H1 (cell line): ENCODE measurements at regions not wholly inside any gene's neighbourhood (a gene's known extent, or its start where the extent isn't known, plus 50 kb on each side); places are given as distances from the start of the nearest gene placed in this dataset.

ENCODE experiments used
- CTCF ChIA-PET: fragments of 300-600 bp; sonication (Branson Sonifier 250); formaldehyde crosslinking; loops from one replicate; lab custom pipeline; 2021; ENCODE audit not compliant: partially characterized antibody; lab: Charles Lee
- POLR2A ChIA-PET: fragments of 300-600 bp; sonication (Branson Sonifier 250); formaldehyde crosslinking; loops from one replicate; lab custom pipeline; 2021; ENCODE audit warnings: inconsistent platforms; ENCODE audit not compliant: partially characterized antibody; lab: Charles Lee
- DNase-seq, 2 experiments: peaks; one replicate each; pipeline versions ENCODE4 v3.0.0 to v3.0.0-alpha.2; 2010 to 2022; ENCODE audit warnings: low spot score in 2 of 2, low read depth in 1 of 2, mixed read lengths in 1 of 2
- FAIRE-seq: peaks from 2 replicates; lab custom pipeline; 2011; peaks lifted over from hg19 to GRCh38; lab: Jason Lieb, UNC
- H2AFZ ChIP-seq: 2 replicates; pipeline ENCODE4 v1.8.1; 2012; ENCODE audit warnings: low read length, inconsistent platforms
- H2AK5ac ChIP-seq: 2 replicates; pipeline ENCODE4 v1.6.1; 2013; ENCODE audit warnings: low read depth, low read length
- H2BK120ac ChIP-seq: replicated peaks from 2 replicates; pipeline ENCODE3; 2013; ENCODE audit warnings: low read depth, low read length, inconsistent platforms
- H2BK12ac ChIP-seq: 2 replicates; pipeline ENCODE4 v1.6.1; 2013; ENCODE audit warnings: low read depth, low read length
- H2BK15ac ChIP-seq: 2 replicates; pipeline ENCODE4 v1.6.1; 2013; ENCODE audit warnings: low read length
- H2BK20ac ChIP-seq: 2 replicates; pipeline ENCODE4 v1.6.1; 2013; ENCODE audit warnings: low read length
- H2BK5ac ChIP-seq: 2 replicates; pipeline ENCODE4 v1.6.1; 2013; ENCODE audit warnings: low read depth, low read length
- H3K14ac ChIP-seq: 2 replicates; pipeline ENCODE4 v1.6.1; 2013; ENCODE audit warnings: inconsistent platforms; ENCODE audit not compliant: insufficient read length
- H3K18ac ChIP-seq: 2 replicates; pipeline ENCODE4 v1.6.1; 2013; ENCODE audit warnings: low read length; ENCODE audit errors: extremely low read depth
- H3K23ac ChIP-seq: 2 replicates; pipeline ENCODE4 v1.6.1; 2013; ENCODE audit warnings: inconsistent platforms; ENCODE audit not compliant: insufficient read length
- H3K23me2 ChIP-seq: 2 replicates; pipeline ENCODE4 v1.6.1; 2013; ENCODE audit warnings: low read depth, low read length
- H3K27ac ChIP-seq: 2 replicates; pipeline ENCODE4 v1.6.1; 2011; ENCODE audit warnings: low read depth, low read length, inconsistent platforms
- H3K27me3 ChIP-seq, 4 experiments: replicated peaks in 1 of 4; 1 replicate in 1 of 4; 2 replicates in 3 of 4; pipeline versions ENCODE4 v1.6.1 to v1.8.1; 2011 to 2013; ENCODE audit warnings: low read length in 3 of 4, mild to moderate bottlenecking in 3 of 4, inconsistent platforms in 2 of 4, mixed read lengths in 2 of 4, moderate library complexity in 1 of 4; ENCODE audit not compliant: control insufficient read depth in 3 of 4, insufficient read depth in 3 of 4; ENCODE audit errors: extremely low read depth in 1 of 4
- H3K36me3 ChIP-seq, 4 experiments: 2 replicates each; pipeline versions ENCODE4 v1.6.1 to v1.8.1; 2011 to 2013; ENCODE audit warnings: mild to moderate bottlenecking in 4 of 4, low read length in 3 of 4, moderate library complexity in 2 of 4, control low read depth in 1 of 4, inconsistent platforms in 1 of 4; ENCODE audit not compliant: insufficient read depth in 4 of 4, control insufficient read depth in 2 of 4
- H3K4ac ChIP-seq: replicated peaks from 2 replicates; pipeline ENCODE3; 2013; ENCODE audit warnings: low read length, low read depth, mixed read lengths, inconsistent platforms; ENCODE audit not compliant: insufficient read length
- H3K4me1 ChIP-seq, 4 experiments: replicated peaks in 1 of 4; 1 replicate in 1 of 4; 2 replicates in 3 of 4; pipeline versions ENCODE4 v1.6.1 to v1.8.1; 2011 to 2013; ENCODE audit warnings: low read length in 3 of 4, inconsistent platforms in 2 of 4, mixed read lengths in 1 of 4; ENCODE audit not compliant: insufficient read depth in 4 of 4, control insufficient read depth in 3 of 4
- H3K4me2 ChIP-seq, 2 experiments: 2 replicates each; pipeline versions ENCODE4 v1.6.1 to v1.8.1; 2011 to 2013; ENCODE audit warnings: low read depth in 2 of 2, low read length in 2 of 2, control low read depth in 1 of 2, inconsistent platforms in 1 of 2, mild to moderate bottlenecking in 1 of 2; ENCODE audit not compliant: insufficient read depth in 1 of 2
- H3K4me3 ChIP-seq, 4 experiments: fragments of 200-600, 300-600 bp in 1 of 4; sonication (generic), shearing (Covaris generic), sonication (Bioruptor Twin) in 1 of 4; 2 replicates each; pipeline versions ENCODE4 v1.5.1 to v1.8.1; 2011 to 2016; ENCODE audit warnings: low read length in 4 of 4, low read depth in 3 of 4, control low read depth in 2 of 4, inconsistent platforms in 2 of 4, mild to moderate bottlenecking in 2 of 4, mixed read lengths in 1 of 4, moderate library complexity in 1 of 4; ENCODE audit not compliant: insufficient read depth in 2 of 4; ENCODE audit errors: extremely low read depth in 1 of 4
- H3K56ac ChIP-seq: replicated peaks from 2 replicates; pipeline ENCODE3; 2013; ENCODE audit warnings: low read depth, mild to moderate bottlenecking, mixed read lengths, low read length, inconsistent platforms; ENCODE audit not compliant: insufficient read length
- H3K79me1 ChIP-seq: 2 replicates; pipeline ENCODE4 v1.6.1; 2013; ENCODE audit warnings: low read depth, low read length, control low read depth
- H3K79me2 ChIP-seq, 2 experiments: 2 replicates each; pipeline versions ENCODE4 v1.6.1 to v1.8.1; 2012 to 2013; ENCODE audit warnings: low read length in 2 of 2, mild to moderate bottlenecking in 2 of 2, inconsistent platforms in 1 of 2; ENCODE audit not compliant: insufficient read depth in 2 of 2, control insufficient read depth in 1 of 2
- H3K9ac ChIP-seq, 4 experiments: replicated peaks in 1 of 4; 1 replicate in 1 of 4; 2 replicates in 3 of 4; pipeline versions ENCODE4 v1.6.1 to v1.8.1; 2011 to 2013; ENCODE audit warnings: low read depth in 3 of 4, low read length in 3 of 4, control low read depth in 2 of 4, mild to moderate bottlenecking in 2 of 4, moderate library complexity in 2 of 4, inconsistent platforms in 1 of 4; ENCODE audit errors: extremely low read depth in 1 of 4
- H3K9me3 ChIP-seq, 2 experiments: 2 replicates each; pipeline versions ENCODE4 v1.6.1 to v1.8.1; 2012 to 2013; ENCODE audit warnings: mild to moderate bottlenecking in 2 of 2, moderate library complexity in 2 of 2, control low read depth in 1 of 2, inconsistent platforms in 1 of 2, low read depth in 1 of 2, low read length in 1 of 2, mixed read lengths in 1 of 2; ENCODE audit not compliant: insufficient read depth in 2 of 2
- H4K20me1 ChIP-seq, 2 experiments: replicated peaks in 1 of 2; 2 replicates each; pipeline versions ENCODE3 to v1.8.1; 2011 to 2013; ENCODE audit warnings: inconsistent platforms in 2 of 2, low read length in 2 of 2, mild to moderate bottlenecking in 1 of 2; ENCODE audit not compliant: insufficient read depth in 2 of 2, control insufficient read depth in 1 of 2
- H4K5ac ChIP-seq: 2 replicates; pipeline ENCODE4 v1.6.1; 2013; ENCODE audit warnings: low read length, low read depth, mixed read lengths, inconsistent platforms; ENCODE audit not compliant: insufficient read length
- H4K8ac ChIP-seq: 2 replicates; pipeline ENCODE4 v1.8.0; 2013; ENCODE audit warnings: mild to moderate bottlenecking, moderate library complexity, low read length, inconsistent platforms; ENCODE audit not compliant: insufficient read depth; ENCODE audit errors: extremely low read depth
- H4K91ac ChIP-seq: replicated peaks from 2 replicates; pipeline ENCODE3; 2013; ENCODE audit warnings: low read length, mixed read lengths, inconsistent platforms; ENCODE audit not compliant: insufficient read length
- CBX8 ChIP-seq: fragments of 300-800, 300-1000 bp; sonication (generic); IDR thresholded peaks from 2 replicates; pipeline ENCODE4 v1.7.1; 2016; ENCODE audit warnings: low read depth, low read length, borderline replicate concordance
- CREB1 ChIP-seq: IDR thresholded peaks from 2 replicates; pipeline ENCODE4 v1.6.1; 2012; ENCODE audit warnings: inconsistent platforms
- EGR1 ChIP-seq: IDR thresholded peaks from 2 replicates; pipeline ENCODE4 v1.6.1; 2011; ENCODE audit warnings: low read depth, low read length, borderline replicate concordance
- FOSL1 ChIP-seq: IDR thresholded peaks from 2 replicates; pipeline ENCODE4 v1.6.1; 2011; ENCODE audit warnings: mild to moderate bottlenecking, low read depth, low read length, moderate library complexity; ENCODE audit not compliant: insufficient read depth
- GABPA ChIP-seq: IDR thresholded peaks from 2 replicates; pipeline ENCODE4 v1.6.1; 2011; ENCODE audit warnings: mild to moderate bottlenecking, low read length, moderate library complexity, borderline replicate concordance; ENCODE audit not compliant: insufficient read depth
- GTF2F1 ChIP-seq: IDR thresholded peaks from 2 replicates; pipeline ENCODE4 v1.6.1; 2012; ENCODE audit warnings: low read depth, low read length, improper control_type of control experiment, borderline replicate concordance
- PHF8 ChIP-seq: fragments of 200-600 bp; sonication (generic); conservative IDR thresholded peaks from 2 replicates; pipeline ENCODE4 v1.7.1; 2012; ENCODE audit warnings: low read depth, mild to moderate bottlenecking, inconsistent platforms, low read length, moderate library complexity
- RAD21 ChIP-seq, 2 experiments: IDR thresholded peaks in 1 of 2; conservative IDR thresholded peaks in 1 of 2; 2 replicates each; pipeline ENCODE4 v1.6.1; 2011; ENCODE audit warnings: low read depth in 2 of 2, low read length in 2 of 2, improper control_type of control experiment in 1 of 2, inconsistent platforms in 1 of 2, mild to moderate bottlenecking in 1 of 2, moderate library complexity in 1 of 2
- RFX5 ChIP-seq: IDR thresholded peaks from 2 replicates; pipeline ENCODE4 v1.6.1; 2011; ENCODE audit warnings: low read depth, low read length, improper control_type of control experiment, borderline replicate concordance
- TAF7 ChIP-seq: optimal IDR thresholded peaks from 2 replicates; pipeline ENCODE3; 2011; ENCODE audit warnings: low read depth, mild to moderate bottlenecking, inconsistent platforms, low read length, moderate library complexity, borderline replicate concordance
- TBP ChIP-seq: IDR thresholded peaks from 2 replicates; pipeline ENCODE4 v1.6.1; 2011; ENCODE audit warnings: low read depth, low read length, improper control_type of control experiment
- WGBS, 2 experiments: shearing (Covaris generic) in 1 of 2; methylation state at CpG; one replicate each; pipeline versions ENCODE4 v1.1.6 to v1.1.7; 2013 to 2015; ENCODE audit warnings: low lambda C conversion rate in 2 of 2, mixed read lengths in 2 of 2, inconsistent platforms in 1 of 2, low coverage in 1 of 2, missing lambda C conversion rate in 1 of 2; ENCODE audit not compliant: insufficient replicate concordance in 2 of 2, insufficient coverage in 1 of 2, insufficient read length in 1 of 2; ENCODE audit errors: extremely low coverage in 1 of 2, missing lambda C conversion rate in 1 of 2; 5-methylcytosine and 5-hydroxymethylcytosine counted together
- TF ChIP-seq, protein P1 (sequence below): IDR thresholded peaks from 2 replicates; pipeline ENCODE4 v1.6.1; 2011; ENCODE audit warnings: low read length, improper control_type of control experiment
- TF ChIP-seq, protein P2 (sequence below): IDR thresholded peaks from 2 replicates; pipeline ENCODE4 v1.6.1; 2012; ENCODE audit warnings: inconsistent platforms

DNA sequence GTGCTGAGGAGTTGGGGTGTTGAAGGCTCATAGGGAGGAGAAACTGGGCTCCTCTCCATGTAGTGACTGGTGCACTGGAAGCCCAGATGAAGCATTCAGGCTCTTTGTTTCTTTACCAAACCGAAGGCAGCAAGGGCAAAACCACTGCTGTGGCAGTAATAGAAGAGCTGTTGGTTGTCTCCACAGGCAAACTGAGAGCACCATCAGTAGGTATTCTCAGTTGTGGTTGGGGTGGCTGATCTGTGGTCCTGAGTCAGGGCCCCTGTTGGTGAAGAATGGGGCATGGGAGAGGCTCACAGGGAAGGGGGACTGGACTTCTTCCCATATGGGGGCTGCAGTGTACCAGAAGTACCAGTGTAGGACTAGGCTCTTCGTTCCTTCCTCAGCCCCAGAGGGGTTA, 460.2 kb upstream of the IMPG1 start:
- Histone ChIP-seq H3K36me3 (no peaks in the 10 kb centered on the region), H2BK5ac (no peak overlapping the region), H3K4me3 (no peak overlapping the region), H3K9ac (no peak overlapping the region), H3K79me2 (no peaks in the 10 kb centered on the region), H3K18ac (no peak overlapping the region), H3K56ac (no peak overlapping the region), H3K4me1 (no peaks in the 10 kb centered on the region), H3K23ac (no peak overlapping the region), H3K79me1 (no peaks in the 10 kb centered on the region), H4K91ac (no peak overlapping the region), H3K27ac (no peak overlapping the region), H3K23me2 (no peaks in the 10 kb centered on the region), H2BK20ac (no peak overlapping the region), H4K20me1 (no peaks in the 10 kb centered on the region), H4K5ac (no peak overlapping the region), H3K14ac (no peak overlapping the region), H2AK5ac (no peak overlapping the region), H4K8ac (no peak overlapping the region), H3K27me3 (no peaks in the 10 kb centered on the region), H2BK15ac (no peak overlapping the region), H2BK12ac (no peak overlapping the region), H3K9me3 (no peaks in the 10 kb centered on the region), H3K4ac (no peak overlapping the region), H2AFZ (no peak overlapping the region), H3K4me2 (no peak overlapping the region), H2BK120ac (no peak overlapping the region)
- DNase-seq (no peak), FAIRE-seq (no peak)
- ChIA-PET POLR2A (interaction anchor here (1.3 kb wide), 1 partner anchor 26 kb away, joined by 3 read pairs; no protein-coding TSS in a partner anchor), CTCF (interaction anchor here (1.6 kb wide), 1 partner anchor 56 kb away, joined by 4 read pairs; no protein-coding TSS in a partner anchor)
- WGBS, 2 experiments, result 93% methylated on average over 2 of the region's 2 CpGs; no CpG with 5 or more reads in 1 of the 2 experiments
- TF ChIP-seq GABPA (no peak), FOSL1 (no peak), RAD21 (IDR thresholded peaks at IDR 0.05 in 1 of 2, conservative IDR thresholded peaks at IDR 0.05 in 1 of 2; ENCODE audit: low read depth in 2 of 2, low read length in 2 of 2) (no peak), GTF2F1 (no peak), EGR1 (no peak), CBX8 (no peak), RFX5 (no peak), TAF7 (no peak), CREB1 (no peak), PHF8 (no peak), TBP (no peak)
- TF ChIP-seq, protein P1, sequence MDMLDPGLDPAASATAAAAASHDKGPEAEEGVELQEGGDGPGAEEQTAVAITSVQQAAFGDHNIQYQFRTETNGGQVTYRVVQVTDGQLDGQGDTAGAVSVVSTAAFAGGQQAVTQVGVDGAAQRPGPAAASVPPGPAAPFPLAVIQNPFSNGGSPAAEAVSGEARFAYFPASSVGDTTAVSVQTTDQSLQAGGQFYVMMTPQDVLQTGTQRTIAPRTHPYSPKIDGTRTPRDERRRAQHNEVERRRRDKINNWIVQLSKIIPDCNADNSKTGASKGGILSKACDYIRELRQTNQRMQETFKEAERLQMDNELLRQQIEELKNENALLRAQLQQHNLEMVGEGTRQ, result no peak
- TF ChIP-seq, protein P2, sequence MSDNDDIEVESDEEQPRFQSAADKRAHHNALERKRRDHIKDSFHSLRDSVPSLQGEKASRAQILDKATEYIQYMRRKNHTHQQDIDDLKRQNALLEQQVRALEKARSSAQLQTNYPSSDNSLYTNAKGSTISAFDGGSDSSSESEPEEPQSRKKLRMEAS, result no peak
